ENCODE measurements at regions not wholly inside any gene's neighbourhood (a gene's known extent, or its start where the extent isn't known, plus 50 kb on each side); places are given as distances from the start of the nearest gene placed in this dataset.

GRCh38 chr11:116166573-116167465 is 606.0 kb downstream of the BUD13 start:
- TF ChIP-seq ARNTL (CRISPR knock-in tag; IDR thresholded peaks at IDR 0.05; ENCODE audit: borderline replicate concordance, low read depth) (no peak), SNAI2 (CRISPR knock-in tag; IDR thresholded peaks at IDR 0.05) (no peak), ZFP3 (CRISPR knock-in tag; IDR thresholded peaks at IDR 0.05) (no peak), ZC3H10 (CRISPR knock-in tag; IDR thresholded peaks at IDR 0.05) (no peak), TCF4 (CRISPR knock-in tag; IDR thresholded peaks at IDR 0.05; ENCODE audit: borderline replicate concordance) (no peak), PPARA (CRISPR knock-in tag; IDR thresholded peaks at IDR 0.05; ENCODE audit: borderline replicate concordance) (no peak), ZNF8 (CRISPR knock-in tag; IDR thresholded peaks at IDR 0.05) (no peak), ZFP30 (CRISPR knock-in tag; IDR thresholded peaks at IDR 0.05) (no peak), PATZ1 (CRISPR knock-in tag; IDR thresholded peaks at IDR 0.05; ENCODE audit: borderline replicate concordance) (no peak), RARB (CRISPR knock-in tag; IDR thresholded peaks at IDR 0.05) (no peak)
